ENCODE measurements at regions not wholly inside any gene's neighbourhood (a gene's known extent, or its start where the extent isn't known, plus 50 kb on each side); places are given as distances from the start of the nearest gene placed in this dataset.

- TF ChIP-seq POLR2AphosphoS5 (IDR thresholded peaks at IDR 0.05) (no peak), EP300 (IDR thresholded peaks at IDR 0.05) (no peak), POLR2A (IDR thresholded peaks at IDR 0.05) (no peak)
- TF ChIP-seq, protein P1, sequence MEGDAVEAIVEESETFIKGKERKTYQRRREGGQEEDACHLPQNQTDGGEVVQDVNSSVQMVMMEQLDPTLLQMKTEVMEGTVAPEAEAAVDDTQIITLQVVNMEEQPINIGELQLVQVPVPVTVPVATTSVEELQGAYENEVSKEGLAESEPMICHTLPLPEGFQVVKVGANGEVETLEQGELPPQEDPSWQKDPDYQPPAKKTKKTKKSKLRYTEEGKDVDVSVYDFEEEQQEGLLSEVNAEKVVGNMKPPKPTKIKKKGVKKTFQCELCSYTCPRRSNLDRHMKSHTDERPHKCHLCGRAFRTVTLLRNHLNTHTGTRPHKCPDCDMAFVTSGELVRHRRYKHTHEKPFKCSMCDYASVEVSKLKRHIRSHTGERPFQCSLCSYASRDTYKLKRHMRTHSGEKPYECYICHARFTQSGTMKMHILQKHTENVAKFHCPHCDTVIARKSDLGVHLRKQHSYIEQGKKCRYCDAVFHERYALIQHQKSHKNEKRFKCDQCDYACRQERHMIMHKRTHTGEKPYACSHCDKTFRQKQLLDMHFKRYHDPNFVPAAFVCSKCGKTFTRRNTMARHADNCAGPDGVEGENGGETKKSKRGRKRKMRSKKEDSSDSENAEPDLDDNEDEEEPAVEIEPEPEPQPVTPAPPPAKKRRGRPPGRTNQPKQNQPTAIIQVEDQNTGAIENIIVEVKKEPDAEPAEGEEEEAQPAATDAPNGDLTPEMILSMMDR (IDR thresholded peaks at IDR 0.05), result no peak
- WGBS, 2 donors, result 52 to 54% methylated on average over 3 of the region's 3 CpGs
- Histone ChIP-seq H3K9me3 (no peaks in the 10 kb centered on the region), H3K27me3 (no peaks in the 10 kb centered on the region), H3K4me3 (no peak overlapping the region), H3K36me3 (no peaks in the 10 kb centered on the region), H3K4me1 (no peaks in the 10 kb centered on the region), H3K27ac (no peak overlapping the region)
- intact Hi-C loops (cut with DNase I), result no loop called here
- no peak for DNase-seq
Measured at GRCh38 chr15:61731099-61731498, 329.1 kb downstream of the VPS13C start.

GRCh38 chr15:61729646-61730045 is 330.6 kb downstream of the VPS13C start:
- no peaks in the 10 kb centered on the region for H3K27me3 ChIP-seq
- TF ChIP-seq POLR2A (IDR thresholded peaks at IDR 0.05) (no peak), POLR2AphosphoS5 (IDR thresholded peaks at IDR 0.05) (no peak), EP300 (IDR thresholded peaks at IDR 0.05) (no peak)
- TF ChIP-seq, protein P1 (IDR thresholded peaks at IDR 0.05), result no peak
- no peak overlapping the region for H3K4me3 ChIP-seq
- DNase-seq, result no peak
- WGBS, 2 donors, result 91% methylated on average over 2 of the region's 2 CpGs
- no peaks in the 10 kb centered on the region for H3K4me1 ChIP-seq
- no peaks in the 10 kb centered on the region for H3K9me3 ChIP-seq
- H3K36me3 ChIP-seq, result no peaks in the 10 kb centered on the region
- no peak overlapping the region for H3K27ac ChIP-seq
- intact Hi-C loops (cut with DNase I), result no loop called here

DNA sequence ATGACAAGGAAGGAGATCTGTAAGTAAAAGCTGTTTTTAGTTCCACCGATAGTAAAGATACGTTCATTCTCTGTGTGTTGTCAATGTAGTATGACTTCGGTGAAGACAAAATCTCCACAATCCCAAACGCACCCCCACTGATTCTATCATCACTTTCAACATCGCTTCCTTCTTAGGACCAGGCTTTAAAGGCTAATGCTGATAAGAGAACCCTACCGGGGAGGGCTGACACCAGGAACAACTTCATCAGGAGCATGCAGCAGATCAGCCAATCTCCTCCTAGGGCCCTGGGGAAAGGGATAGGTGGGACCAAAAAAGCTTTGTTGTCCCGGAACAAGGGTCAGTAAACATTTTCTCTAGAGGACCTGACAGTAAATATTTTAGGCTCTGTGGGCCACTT is 334.1 kb downstream of the VPS13C start:
- no peaks in the 10 kb centered on the region for H3K27me3 ChIP-seq
- no peaks in the 10 kb centered on the region for H3K36me3 ChIP-seq
- H3K9me3 ChIP-seq, result no peaks in the 10 kb centered on the region
- 83% methylated on average over 7 of the region's 7 CpGs for WGBS, 2 donors
- no peaks in the 10 kb centered on the region for H3K4me1 ChIP-seq
- DNase-seq, result no peak
- intact Hi-C loops (cut with DNase I), result no loop called here
- H3K4me3 ChIP-seq, result no peak overlapping the region
- TF ChIP-seq POLR2AphosphoS5 (IDR thresholded peaks at IDR 0.05) (no peak), POLR2A (IDR thresholded peaks at IDR 0.05) (no peak), EP300 (IDR thresholded peaks at IDR 0.05) (no peak)
- TF ChIP-seq, protein P1 (IDR thresholded peaks at IDR 0.05), result no peak
- no peak overlapping the region for H3K27ac ChIP-seq

DNA sequence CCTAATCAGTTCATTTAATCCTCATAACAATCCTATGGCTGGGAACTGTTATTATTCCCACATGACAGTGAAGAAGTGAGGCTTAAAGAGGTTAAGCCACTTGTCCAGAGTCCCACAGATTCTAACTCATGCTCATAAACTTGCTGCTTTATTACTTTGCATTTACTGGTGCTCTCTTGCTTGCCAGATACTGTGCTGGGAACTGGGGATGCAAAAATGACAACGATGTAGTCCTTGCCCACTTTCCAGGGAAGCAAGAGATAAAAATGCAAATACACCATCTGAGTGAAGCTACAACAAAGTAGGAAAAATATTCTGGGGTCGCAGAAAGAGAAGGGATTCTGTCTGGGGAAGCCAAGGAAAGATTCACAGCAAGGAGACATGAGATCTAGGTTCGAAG is 335.0 kb downstream of the VPS13C start:
- Histone ChIP-seq H3K27me3 (no peaks in the 10 kb centered on the region), H3K27ac (no peak overlapping the region), H3K36me3 (no peaks in the 10 kb centered on the region), H3K4me3 (no peak overlapping the region), H3K9me3 (no peaks in the 10 kb centered on the region), H3K4me1 (no peaks in the 10 kb centered on the region)
- TF ChIP-seq POLR2A (IDR thresholded peaks at IDR 0.05) (no peak), EP300 (IDR thresholded peaks at IDR 0.05) (no peak), POLR2AphosphoS5 (IDR thresholded peaks at IDR 0.05) (no peak)
- TF ChIP-seq, protein P1 (IDR thresholded peaks at IDR 0.05), result no peak
- WGBS, 2 donors, result 65 to 70% methylated on average over 3 of the region's 3 CpGs
- DNase-seq, result no peak
- intact Hi-C loops (cut with DNase I), result no loop called here

DNA sequence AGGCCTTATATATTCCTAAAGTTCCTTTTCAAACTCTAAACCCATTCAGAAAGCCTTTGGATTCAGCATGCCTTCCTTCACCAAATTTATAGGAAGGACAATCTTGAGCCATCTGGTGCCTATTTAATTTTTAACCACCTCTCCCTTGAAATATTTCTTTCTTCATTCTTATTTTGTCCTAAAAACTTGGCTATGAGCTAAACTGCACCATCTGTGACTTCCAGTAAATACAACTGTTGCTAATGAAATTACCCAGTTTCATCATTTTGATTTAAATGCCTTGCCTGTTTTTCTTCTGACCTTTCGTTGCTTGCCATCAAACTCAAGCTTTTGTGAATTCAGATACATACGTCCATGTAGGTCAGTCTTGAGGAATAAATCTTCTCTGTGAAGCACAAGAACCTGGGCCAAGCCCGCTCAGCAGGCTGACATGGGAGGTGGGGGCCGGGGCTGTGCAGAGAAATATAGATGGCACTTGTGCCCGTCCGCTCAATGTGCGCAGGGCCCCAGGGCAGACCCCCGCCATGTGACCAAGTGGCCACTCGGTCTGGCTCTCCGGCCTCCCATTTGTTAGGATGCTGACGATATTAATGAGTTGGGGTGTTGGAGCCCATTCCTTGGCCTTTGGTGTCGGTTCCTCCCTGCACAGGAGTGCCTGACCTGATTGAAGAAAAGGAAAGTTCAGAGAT is 335.9 kb downstream of the VPS13C start:
- H3K27ac ChIP-seq, result no peak overlapping the region
- H3K4me3 ChIP-seq, result no peak overlapping the region
- no peak for DNase-seq
- H3K9me3 ChIP-seq, result no peaks in the 10 kb centered on the region
- intact Hi-C loops (cut with DNase I), result no loop called here
- H3K36me3 ChIP-seq, result no peaks in the 10 kb centered on the region
- TF ChIP-seq POLR2AphosphoS5 (IDR thresholded peaks at IDR 0.05) (no peak), EP300 (IDR thresholded peaks at IDR 0.05) (no peak), POLR2A (IDR thresholded peaks at IDR 0.05) (no peak)
- TF ChIP-seq, protein P1 (IDR thresholded peaks at IDR 0.05), result no peak
- H3K27me3 ChIP-seq, result no peaks in the 10 kb centered on the region
- WGBS, 2 donors, result 93 to 95% methylated on average over 12 of the region's 12 CpGs
- H3K4me1 ChIP-seq, result no peaks in the 10 kb centered on the region
